H1 (cell line): ENCODE measurements at regions not wholly inside any gene's neighbourhood (a gene's known extent, or its start where the extent isn't known, plus 50 kb on each side); places are given as distances from the start of the nearest gene placed in this dataset.

Experiments used
- ATF2 ChIP-seq: IDR thresholded peaks from 2 replicates; pipeline ENCODE4 v1.6.1; 2012; ENCODE audit warnings: low read length, inconsistent platforms
- BACH1 ChIP-seq: IDR thresholded peaks from 2 replicates; pipeline ENCODE4 v1.6.1; 2012; ENCODE audit warnings: low read length, improper control_type of control experiment
- BCL11A ChIP-seq, 2 experiments: IDR thresholded peaks; one replicate each; pipeline ENCODE4 v1.6.1; 2011; ENCODE audit warnings: low read depth in 2 of 2, low read length in 2 of 2, mild to moderate bottlenecking in 2 of 2
- EZH2 ChIP-seq: fragments of 200-600 bp; sonication (generic); IDR thresholded peaks from 2 replicates; pipeline ENCODE4 v1.7.1; 2012; ENCODE audit warnings: low read depth, mild to moderate bottlenecking, moderate library complexity, low read length, inconsistent platforms; ENCODE audit not compliant: severe bottlenecking
- JUND ChIP-seq: IDR thresholded peaks from 2 replicates; pipeline ENCODE4 v1.6.1; 2011; ENCODE audit warnings: mild to moderate bottlenecking, improper control_type of control experiment, low read length
- POLR2AphosphoS5 ChIP-seq: IDR thresholded peaks from 2 replicates; pipeline ENCODE4 v1.6.1; 2011; ENCODE audit warnings: low read depth, low read length
- RNF2 ChIP-seq: fragments of 200-900, 300-1000 bp; sonication (generic); IDR thresholded peaks from 2 replicates; pipeline ENCODE4 v1.7.1; 2016; ENCODE audit warnings: borderline replicate concordance, low read depth, mild to moderate bottlenecking, antibody characterized with exemption, low read length; ENCODE audit not compliant: poor library complexity, severe bottlenecking; ENCODE audit errors: missing control alignments
- TAF1 ChIP-seq: IDR thresholded peaks from 2 replicates; pipeline ENCODE4 v1.6.1; 2011; ENCODE audit warnings: mild to moderate bottlenecking, low read depth, low read length
- YY1 ChIP-seq: IDR thresholded peaks from 2 replicates; pipeline ENCODE4 v1.6.1; 2011; ENCODE audit warnings: low read depth, mild to moderate bottlenecking, low read length
- TF ChIP-seq, protein P1 (sequence below), 3 experiments: IDR thresholded peaks; 1 replicate in 2 of 3; 2 replicates in 1 of 3; pipeline versions ENCODE4 v1.5.1 to v1.6.1; 2011; ENCODE audit warnings: low read length in 3 of 3, mild to moderate bottlenecking in 3 of 3, inconsistent platforms in 2 of 3, low read depth in 1 of 3, moderate library complexity in 1 of 3; ENCODE audit not compliant: insufficient read depth in 1 of 3; ENCODE audit errors: control extremely low read depth in 1 of 3

DNA sequence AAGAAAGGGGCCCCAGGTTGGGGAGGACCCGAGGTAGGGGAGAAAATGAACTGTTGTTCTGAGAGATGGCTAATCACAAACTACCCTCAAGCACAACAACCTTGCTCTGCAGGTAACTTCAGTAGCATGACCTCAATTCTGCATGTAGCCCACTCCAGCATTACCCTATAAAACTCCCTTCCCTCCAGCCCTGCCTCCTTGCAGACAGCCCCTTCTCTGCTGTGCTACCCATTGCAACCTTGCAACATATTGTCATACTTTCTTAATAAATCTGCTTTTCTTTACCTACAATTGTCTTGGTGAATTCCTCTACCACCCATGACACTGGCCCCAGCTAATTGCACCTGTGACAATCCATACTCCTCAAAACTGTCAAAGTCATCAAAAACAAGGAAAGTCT lies 428.9 kb downstream of the MATN1 start:
- TF ChIP-seq, protein P1, sequence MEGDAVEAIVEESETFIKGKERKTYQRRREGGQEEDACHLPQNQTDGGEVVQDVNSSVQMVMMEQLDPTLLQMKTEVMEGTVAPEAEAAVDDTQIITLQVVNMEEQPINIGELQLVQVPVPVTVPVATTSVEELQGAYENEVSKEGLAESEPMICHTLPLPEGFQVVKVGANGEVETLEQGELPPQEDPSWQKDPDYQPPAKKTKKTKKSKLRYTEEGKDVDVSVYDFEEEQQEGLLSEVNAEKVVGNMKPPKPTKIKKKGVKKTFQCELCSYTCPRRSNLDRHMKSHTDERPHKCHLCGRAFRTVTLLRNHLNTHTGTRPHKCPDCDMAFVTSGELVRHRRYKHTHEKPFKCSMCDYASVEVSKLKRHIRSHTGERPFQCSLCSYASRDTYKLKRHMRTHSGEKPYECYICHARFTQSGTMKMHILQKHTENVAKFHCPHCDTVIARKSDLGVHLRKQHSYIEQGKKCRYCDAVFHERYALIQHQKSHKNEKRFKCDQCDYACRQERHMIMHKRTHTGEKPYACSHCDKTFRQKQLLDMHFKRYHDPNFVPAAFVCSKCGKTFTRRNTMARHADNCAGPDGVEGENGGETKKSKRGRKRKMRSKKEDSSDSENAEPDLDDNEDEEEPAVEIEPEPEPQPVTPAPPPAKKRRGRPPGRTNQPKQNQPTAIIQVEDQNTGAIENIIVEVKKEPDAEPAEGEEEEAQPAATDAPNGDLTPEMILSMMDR (IDR thresholded peaks at IDR 0.05; ENCODE audit: control extremely low read depth in 1 of 3, insufficient read depth in 1 of 3, low read depth in 1 of 3, low read length in 3 of 3): no peak
- TF ChIP-seq RNF2: no peak
- no peak for TF ChIP-seq JUND
- no peak for TF ChIP-seq ATF2
- TF ChIP-seq TAF1: no peak
- no peak for TF ChIP-seq BCL11A (IDR thresholded peaks at IDR 0.05; ENCODE audit: low read depth in 2 of 2, low read length in 2 of 2)
- no peak for TF ChIP-seq POLR2AphosphoS5
- no peak for TF ChIP-seq YY1
- no peak for TF ChIP-seq BACH1
- TF ChIP-seq EZH2: no peak
